ENCODE measurements at regions not wholly inside any gene's neighbourhood (a gene's known extent, or its start where the extent isn't known, plus 50 kb on each side); places are given as distances from the start of the nearest gene placed in this dataset.

- DNase-seq, result no peak
These were observed 183.3 kb upstream of the DOK6 start for GRCh38 chr18:69217196-69218000.

GRCh38 chr18:69220529-69220928 is 180.2 kb upstream of the DOK6 start:
- DNase-seq, result no peak

- DNase-seq, result no peak
These were observed 178.6 kb upstream of the DOK6 start for GRCh38 chr18:69222089-69222488.

- DNase-seq, result peak; percentile 82
These were observed 173.7 kb upstream of the DOK6 start for GRCh38 chr18:69226971-69227370.

- no peak for DNase-seq
These were observed 170.5 kb upstream of the DOK6 start for GRCh38 chr18:69230204-69230603.

GRCh38 chr18:69233465-69234054 is 167.1 kb upstream of the DOK6 start:
- no peak for DNase-seq

- no peak for DNase-seq
These were observed 160.6 kb upstream of the DOK6 start for GRCh38 chr18:69239849-69240674.

GRCh38 chr18:69246027-69246426 is 154.7 kb upstream of the DOK6 start:
- DNase-seq, result no peak

GRCh38 chr18:69250305-69251151 is 150.2 kb upstream of the DOK6 start:
- DNase-seq, result peak; percentile 17

GRCh38 chr18:69257861-69258458 is 142.7 kb upstream of the DOK6 start:
- no peak for DNase-seq

- DNase-seq, result no peak
These were observed 141.4 kb upstream of the DOK6 start for GRCh38 chr18:69259282-69259681.

GRCh38 chr18:69261406-69261805 is 139.3 kb upstream of the DOK6 start:
- no peak for DNase-seq

GRCh38 chr18:69265656-69266055 is 135.0 kb upstream of the DOK6 start:
- DNase-seq, result no peak

- no peak for DNase-seq
These were observed 132.8 kb upstream of the DOK6 start for GRCh38 chr18:69267895-69268294.

- no peak for DNase-seq
These were observed 118.3 kb upstream of the DOK6 start for GRCh38 chr18:69282371-69282770.

- DNase-seq, result no peak
These were observed 109.6 kb upstream of the DOK6 start for GRCh38 chr18:69291044-69291443.

GRCh38 chr18:69291755-69292154 is 108.9 kb upstream of the DOK6 start:
- no peak for DNase-seq

- no peak for DNase-seq
These were observed 100.5 kb upstream of the DOK6 start for GRCh38 chr18:69300185-69300584.

- no peak for DNase-seq
These were observed 92.1 kb upstream of the DOK6 start for GRCh38 chr18:69308619-69309018.

GRCh38 chr18:69326094-69326493 is 74.6 kb upstream of the DOK6 start:
- DNase-seq, result no peak

- no peak for DNase-seq
These were observed 72.6 kb upstream of the DOK6 start for GRCh38 chr18:69328086-69328485.

- peak; percentile 48 for DNase-seq
These were observed 70.2 kb upstream of the DOK6 start for GRCh38 chr18:69330385-69331005.
